Ectodermal cell (in vitro differentiated cells): ENCODE measurements at regions not wholly inside any gene's neighbourhood (a gene's known extent, or its start where the extent isn't known, plus 50 kb on each side); places are given as distances from the start of the nearest gene placed in this dataset.

Source experiments
- H3K27ac ChIP-seq: 2 replicates; pipeline ENCODE4 v1.7.0; 2013; ENCODE audit warnings: mild to moderate bottlenecking, low read depth, low read length; ENCODE audit not compliant: insufficient read depth, poor library complexity, severe bottlenecking
- H3K27me3 ChIP-seq: 2 replicates; pipeline ENCODE4 v1.7.0; 2013; ENCODE audit warnings: mild to moderate bottlenecking, low read length; ENCODE audit not compliant: insufficient read depth, control insufficient read depth, poor library complexity, severe bottlenecking
- H3K36me3 ChIP-seq: one replicate; pipeline ENCODE4 v1.7.0; 2013; ENCODE audit warnings: low read length; ENCODE audit not compliant: control insufficient read depth, insufficient read depth
- H3K4me1 ChIP-seq: one replicate; pipeline ENCODE4 v1.7.0; 2013; ENCODE audit warnings: low read length; ENCODE audit not compliant: control insufficient read depth, insufficient read depth
- H3K4me3 ChIP-seq: 2 replicates; pipeline ENCODE4 v1.7.0; 2013; ENCODE audit warnings: low read depth, low read length, control low read depth; ENCODE audit not compliant: insufficient read depth
- H3K9me3 ChIP-seq: 2 replicates; pipeline ENCODE4 v1.7.0; 2013; ENCODE audit warnings: mild to moderate bottlenecking, low read length, moderate library complexity; ENCODE audit not compliant: control insufficient read depth
- WGBS, 2 experiments: methylation state at CpG; one replicate each; pipeline ENCODE4 v1.1.7; 2013; ENCODE audit warnings: missing lambda C conversion rate in 2 of 2; 5-methylcytosine and 5-hydroxymethylcytosine counted together

DNA sequence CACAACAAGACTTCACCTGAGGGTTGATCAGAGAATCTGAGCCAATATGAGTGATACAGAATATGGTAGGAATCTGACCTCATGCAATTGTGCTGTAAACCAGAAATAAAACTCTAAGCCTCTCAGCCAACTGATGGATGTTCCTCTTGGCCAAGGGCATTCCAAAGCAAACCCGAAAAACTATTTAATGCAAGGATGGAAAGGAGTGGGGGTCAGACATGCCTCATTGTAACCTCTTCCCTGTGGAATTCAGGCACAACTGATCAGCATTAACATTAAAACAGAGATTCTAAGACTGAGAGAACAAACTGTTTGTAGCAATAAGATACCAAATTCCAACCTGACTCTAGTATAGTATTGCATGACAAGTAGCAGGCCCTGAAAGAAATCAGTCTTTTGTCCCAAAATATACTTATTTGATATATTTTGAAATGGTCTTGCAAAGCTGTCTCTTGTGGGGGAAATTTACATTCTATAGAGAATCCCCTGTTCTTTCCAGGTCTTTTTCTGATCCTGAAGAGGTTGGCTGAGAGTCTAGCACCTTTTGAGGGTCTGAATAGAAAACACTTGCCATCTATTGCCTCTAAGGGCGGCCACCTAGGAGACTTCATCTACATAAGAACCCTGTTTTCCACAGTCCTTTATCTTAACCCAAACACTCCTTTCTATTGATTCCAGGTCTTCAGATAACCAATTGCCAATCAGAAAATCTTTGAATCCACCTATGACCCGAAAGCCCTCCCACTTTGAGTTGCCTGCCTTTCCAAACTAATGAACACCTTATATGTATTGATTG is 50.4 kb upstream of the WDR11 start:
- 73 to 85% methylated on average over 3 of the region's 3 CpGs for WGBS, 2 experiments
- Histone ChIP-seq H3K27ac (no peak overlapping the region), H3K9me3 (no peaks in the 10 kb centered on the region), H3K36me3 (no peaks in the 10 kb centered on the region), H3K27me3 (no peaks in the 10 kb centered on the region), H3K4me3 (no peak overlapping the region), H3K4me1 (peaks cover 5% of the 10 kb centered on the region)
